ENCODE measurements at regions not wholly inside any gene's neighbourhood (a gene's known extent, or its start where the extent isn't known, plus 50 kb on each side); places are given as distances from the start of the nearest gene placed in this dataset.

DNA sequence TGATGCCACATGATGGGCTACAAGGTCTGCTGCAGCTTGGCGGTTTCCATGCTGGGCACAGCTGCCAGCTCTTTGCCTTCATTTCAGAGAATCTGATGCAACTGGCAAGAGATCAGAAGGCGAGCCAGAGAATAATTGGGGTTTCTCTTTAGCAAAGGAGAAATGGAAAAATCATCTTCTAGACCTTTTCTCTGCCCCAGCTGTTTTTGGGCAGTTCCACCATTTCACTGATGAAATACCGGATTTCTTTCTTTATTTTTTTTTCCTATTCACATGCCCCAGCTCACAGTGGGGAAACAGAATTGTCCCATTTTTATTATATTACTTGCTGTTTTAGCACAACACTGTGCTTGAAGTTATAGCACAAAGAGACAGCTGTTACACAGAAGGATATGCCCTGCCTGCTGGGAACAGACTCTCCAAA, 439.3 kb upstream of the GOT2 start:
- no peak for DNase-seq (ENCODE audit: insufficient read length)
- no peak for TF ChIP-seq POLR2AphosphoS5 (IDR thresholded peaks at IDR 0.05; ENCODE audit: low read depth, low read length)
- TF ChIP-seq TAF1 (IDR thresholded peaks at IDR 0.05; ENCODE audit: borderline replicate concordance, low read depth, low read length), result no peak
- no peak for TF ChIP-seq POLR2A (IDR thresholded peaks at IDR 0.05; ENCODE audit: low read depth, low read length)
- FAIRE-seq, result no peak

DNA sequence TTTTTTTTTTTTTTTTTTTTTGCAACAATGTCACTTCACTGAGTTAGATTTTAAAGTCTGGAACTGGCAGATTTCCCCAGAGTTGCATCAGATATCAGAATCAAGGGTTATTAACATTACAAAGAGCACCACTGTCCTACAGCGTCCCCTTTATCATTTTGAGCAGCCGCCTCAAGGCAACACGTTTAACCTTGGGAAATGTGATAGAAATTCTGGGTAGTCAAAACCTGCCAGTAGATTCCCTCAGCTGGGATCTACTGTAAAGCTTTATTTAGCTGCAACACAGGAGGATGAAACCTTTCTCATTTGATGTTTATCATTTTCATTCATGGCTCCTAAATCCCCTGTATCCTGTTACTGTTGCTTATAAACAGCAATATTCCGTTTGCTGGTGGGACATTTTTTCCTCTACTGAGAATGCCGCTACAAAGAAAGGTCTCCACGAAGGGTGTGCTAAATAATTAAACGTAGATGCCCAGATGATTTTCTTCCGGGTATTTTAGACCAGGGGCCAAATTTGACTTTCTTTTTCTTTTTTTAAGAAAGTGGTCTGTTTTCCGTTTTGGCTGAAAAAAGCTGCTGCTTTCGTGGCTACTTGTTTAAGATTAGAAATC, 436.1 kb upstream of the GOT2 start:
- FAIRE-seq, result no peak

DNA sequence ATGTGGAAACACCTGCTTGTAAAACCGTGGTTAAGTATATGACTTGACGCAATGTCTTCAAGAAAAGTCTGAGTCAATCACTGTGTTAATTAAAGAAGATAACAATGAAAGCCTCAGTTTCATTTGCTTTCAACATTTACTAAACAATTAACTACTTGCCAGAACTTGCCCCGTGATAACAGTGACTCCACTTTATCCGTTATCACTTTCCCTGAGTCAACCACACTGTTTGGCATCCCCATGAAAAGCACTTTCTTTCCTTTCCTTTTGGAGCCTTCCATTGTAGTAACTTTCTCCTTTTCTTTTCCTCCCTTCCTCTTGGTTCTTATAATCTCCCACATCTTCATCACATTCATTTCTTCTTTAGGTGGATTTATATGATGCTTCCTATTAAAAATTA, 435.1 kb upstream of the GOT2 start:
- FAIRE-seq (no peak), DNase-seq (ENCODE audit: insufficient read length) (no peak)
- TF ChIP-seq POLR2AphosphoS5 (IDR thresholded peaks at IDR 0.05; ENCODE audit: low read depth, low read length), result no peak
- no peak for TF ChIP-seq TAF1 (IDR thresholded peaks at IDR 0.05; ENCODE audit: borderline replicate concordance, low read depth, low read length)
- TF ChIP-seq POLR2A (IDR thresholded peaks at IDR 0.05; ENCODE audit: low read depth, low read length), result no peak

More for the DNA sequence above, 436.1 kb upstream of the GOT2 start:
- no peak for DNase-seq (ENCODE audit: insufficient read length)
- TF ChIP-seq POLR2A (IDR thresholded peaks at IDR 0.05; ENCODE audit: low read depth, low read length), result no peak
- TF ChIP-seq POLR2AphosphoS5 (IDR thresholded peaks at IDR 0.05; ENCODE audit: low read depth, low read length), result no peak
- TF ChIP-seq TAF1 (IDR thresholded peaks at IDR 0.05; ENCODE audit: borderline replicate concordance, low read depth, low read length), result no peak

DNA sequence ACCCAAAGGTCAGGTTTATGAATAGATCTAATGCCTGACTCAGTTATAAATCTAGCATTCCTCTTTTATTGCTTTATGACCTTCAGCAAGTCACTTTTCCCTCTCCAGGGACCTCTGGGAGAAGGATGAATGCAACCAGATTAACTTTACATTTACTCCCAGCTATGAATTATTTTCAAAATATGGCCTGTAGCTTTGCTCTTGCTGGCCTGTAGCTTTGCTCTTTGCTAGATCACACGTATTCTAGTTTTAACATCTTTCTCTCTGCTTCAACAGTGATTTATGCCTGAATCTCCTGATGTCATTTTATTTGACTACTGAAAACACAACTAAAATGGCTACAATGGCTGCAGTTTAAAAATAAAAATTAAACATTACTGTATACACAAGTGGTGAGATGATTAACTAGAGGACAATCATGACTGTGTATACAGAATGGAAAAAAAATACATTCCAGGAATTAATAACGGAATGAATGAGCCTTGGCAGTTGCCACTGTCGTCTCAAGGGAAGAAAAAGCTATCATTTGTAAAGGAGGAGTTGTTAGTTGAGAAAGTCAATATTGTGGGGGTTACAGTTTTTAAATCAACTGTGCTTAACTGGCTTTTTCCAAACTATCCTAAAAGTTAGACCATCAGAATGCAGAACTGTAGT, 434.5 kb upstream of the GOT2 start:
- FAIRE-seq, result no peak
- DNase-seq (ENCODE audit: insufficient read length), result no peak
- no peak for TF ChIP-seq TAF1 (IDR thresholded peaks at IDR 0.05; ENCODE audit: borderline replicate concordance, low read depth, low read length)
- TF ChIP-seq POLR2A (IDR thresholded peaks at IDR 0.05; ENCODE audit: low read depth, low read length), result no peak
- TF ChIP-seq POLR2AphosphoS5 (IDR thresholded peaks at IDR 0.05; ENCODE audit: low read depth, low read length), result no peak

DNA sequence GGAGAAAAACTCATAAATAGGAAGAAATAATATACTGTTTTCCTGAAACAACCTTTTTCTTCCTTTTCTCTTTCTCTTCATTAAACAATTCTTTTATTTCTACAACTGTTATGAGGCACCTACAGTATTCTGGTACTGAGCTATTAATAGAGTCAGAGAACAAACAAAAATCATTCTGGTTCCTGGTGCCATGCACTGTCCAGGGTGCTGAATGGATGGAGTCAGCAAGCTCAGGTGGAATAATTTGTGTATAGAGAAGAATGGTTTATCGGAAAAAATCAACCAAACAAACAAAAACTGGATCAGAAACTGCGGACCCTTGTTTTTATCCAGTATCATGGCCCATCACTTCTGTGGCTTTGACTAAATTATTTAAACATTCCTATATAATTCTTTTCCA, 430.3 kb upstream of the GOT2 start:
- TF ChIP-seq TAF1 (IDR thresholded peaks at IDR 0.05; ENCODE audit: borderline replicate concordance, low read depth, low read length) (no peak), POLR2A (IDR thresholded peaks at IDR 0.05; ENCODE audit: low read depth, low read length) (no peak), POLR2AphosphoS5 (IDR thresholded peaks at IDR 0.05; ENCODE audit: low read depth, low read length) (no peak)
- no peak for DNase-seq (ENCODE audit: insufficient read length)
- FAIRE-seq, result no peak

DNA sequence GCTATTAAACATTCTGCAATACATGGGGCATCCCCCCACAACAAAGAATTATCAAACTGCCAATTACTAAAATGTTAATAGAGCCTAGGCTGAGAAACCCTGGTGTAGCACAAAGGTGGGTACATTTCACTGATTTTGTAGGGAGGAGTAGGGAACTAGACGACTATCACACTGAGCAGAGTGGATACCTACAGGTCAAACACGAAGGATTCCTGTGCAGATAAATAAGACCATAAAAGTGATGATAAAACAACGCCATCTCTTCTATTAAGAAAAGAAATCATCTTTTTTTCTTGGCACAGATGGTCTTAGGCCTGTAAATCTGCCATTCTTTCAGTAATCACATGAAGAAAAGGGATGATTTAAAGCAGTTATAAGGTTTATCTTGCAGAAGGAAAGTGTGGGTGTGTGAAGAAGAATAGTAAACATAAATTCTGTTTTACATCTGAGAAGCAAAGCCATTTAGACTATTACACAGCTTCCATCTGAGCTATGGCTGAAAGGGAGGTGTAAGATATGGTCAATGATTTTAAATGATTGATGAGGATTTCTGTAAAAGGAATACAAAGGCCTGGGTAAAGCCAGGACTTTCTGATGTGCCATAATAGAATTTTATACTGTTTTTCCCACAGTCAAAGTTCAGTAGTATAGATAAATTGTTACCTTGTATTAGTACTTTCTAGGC, 429.4 kb upstream of the GOT2 start:
- no peak for DNase-seq (ENCODE audit: insufficient read length)
- TF ChIP-seq POLR2A (IDR thresholded peaks at IDR 0.05; ENCODE audit: low read depth, low read length) (no peak), TAF1 (IDR thresholded peaks at IDR 0.05; ENCODE audit: borderline replicate concordance, low read depth, low read length) (no peak), POLR2AphosphoS5 (IDR thresholded peaks at IDR 0.05; ENCODE audit: low read depth, low read length) (no peak)
- no peak for FAIRE-seq

DNA sequence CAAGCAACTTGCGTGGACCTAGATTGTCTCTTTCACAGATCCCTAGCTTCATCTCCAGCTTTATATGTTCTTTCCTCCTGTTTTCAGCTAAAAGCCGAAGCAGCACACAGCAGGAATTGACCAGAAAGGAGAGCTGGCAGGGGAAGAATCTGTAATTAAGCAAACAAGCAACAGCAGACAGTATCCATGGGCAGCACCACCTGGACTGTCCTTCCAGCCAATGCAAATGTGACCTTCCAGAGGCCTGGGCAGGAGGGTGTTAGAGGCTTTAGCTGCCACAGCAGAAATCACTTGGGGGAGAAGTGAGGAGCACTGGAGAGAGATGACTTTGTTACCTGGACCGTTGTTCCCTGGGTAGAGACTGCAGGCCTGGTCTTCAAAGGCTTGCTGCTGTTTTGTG, 427.6 kb upstream of the GOT2 start:
- no peak for FAIRE-seq
- TF ChIP-seq TAF1 (IDR thresholded peaks at IDR 0.05; ENCODE audit: borderline replicate concordance, low read depth, low read length) (no peak), POLR2AphosphoS5 (IDR thresholded peaks at IDR 0.05; ENCODE audit: low read depth, low read length) (no peak), POLR2A (IDR thresholded peaks at IDR 0.05; ENCODE audit: low read depth, low read length) (no peak)
- DNase-seq (ENCODE audit: insufficient read length), result no peak

DNA sequence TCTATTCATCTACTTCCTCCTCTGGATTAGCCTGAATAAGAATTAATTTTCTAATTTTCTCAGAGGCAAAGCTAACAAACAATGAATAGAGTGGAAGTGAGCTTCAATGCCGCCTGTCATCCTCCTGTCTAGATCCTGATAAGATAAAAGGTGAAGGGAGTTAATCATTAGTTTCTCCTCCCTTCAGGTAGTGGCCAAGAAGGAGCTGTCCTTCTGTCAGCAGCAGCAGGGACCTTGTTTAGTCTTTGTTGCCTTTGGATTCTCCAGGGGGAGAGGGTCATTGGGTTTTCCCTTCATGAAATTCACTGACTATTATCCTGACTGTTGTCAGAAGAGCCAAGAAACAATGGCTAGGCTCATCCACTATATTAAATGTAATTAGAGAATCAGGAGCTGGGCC, 420.2 kb upstream of the GOT2 start:
- FAIRE-seq, result no peak
- TF ChIP-seq TAF1 (IDR thresholded peaks at IDR 0.05; ENCODE audit: borderline replicate concordance, low read depth, low read length) (no peak), POLR2AphosphoS5 (IDR thresholded peaks at IDR 0.05; ENCODE audit: low read depth, low read length) (no peak), POLR2A (IDR thresholded peaks at IDR 0.05; ENCODE audit: low read depth, low read length) (no peak)
- no peak for DNase-seq (ENCODE audit: insufficient read length)

DNA sequence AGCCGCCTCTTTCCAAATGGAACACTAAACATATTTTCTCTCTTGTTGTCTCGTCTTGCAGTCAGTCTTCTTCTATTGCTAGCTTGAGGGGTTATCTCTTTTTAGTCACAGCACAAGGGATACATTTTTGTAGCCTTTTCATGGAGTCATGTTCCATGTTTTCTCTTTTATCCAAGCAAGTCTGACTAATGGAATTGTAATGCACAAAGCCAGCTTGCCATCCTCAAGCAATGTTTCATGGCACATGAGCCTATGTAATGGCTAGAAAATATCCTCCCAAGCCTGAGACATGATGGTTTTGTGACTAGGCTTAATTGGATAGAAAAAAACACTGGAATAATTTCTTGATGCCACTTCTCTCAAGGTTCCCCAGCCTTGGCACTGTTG, 414.6 kb upstream of the GOT2 start:
- DNase-seq (ENCODE audit: insufficient read length) (no peak), FAIRE-seq (no peak)
- TF ChIP-seq POLR2AphosphoS5 (IDR thresholded peaks at IDR 0.05; ENCODE audit: low read depth, low read length) (no peak), TAF1 (IDR thresholded peaks at IDR 0.05; ENCODE audit: borderline replicate concordance, low read depth, low read length) (no peak), POLR2A (IDR thresholded peaks at IDR 0.05; ENCODE audit: low read depth, low read length) (no peak)

DNA sequence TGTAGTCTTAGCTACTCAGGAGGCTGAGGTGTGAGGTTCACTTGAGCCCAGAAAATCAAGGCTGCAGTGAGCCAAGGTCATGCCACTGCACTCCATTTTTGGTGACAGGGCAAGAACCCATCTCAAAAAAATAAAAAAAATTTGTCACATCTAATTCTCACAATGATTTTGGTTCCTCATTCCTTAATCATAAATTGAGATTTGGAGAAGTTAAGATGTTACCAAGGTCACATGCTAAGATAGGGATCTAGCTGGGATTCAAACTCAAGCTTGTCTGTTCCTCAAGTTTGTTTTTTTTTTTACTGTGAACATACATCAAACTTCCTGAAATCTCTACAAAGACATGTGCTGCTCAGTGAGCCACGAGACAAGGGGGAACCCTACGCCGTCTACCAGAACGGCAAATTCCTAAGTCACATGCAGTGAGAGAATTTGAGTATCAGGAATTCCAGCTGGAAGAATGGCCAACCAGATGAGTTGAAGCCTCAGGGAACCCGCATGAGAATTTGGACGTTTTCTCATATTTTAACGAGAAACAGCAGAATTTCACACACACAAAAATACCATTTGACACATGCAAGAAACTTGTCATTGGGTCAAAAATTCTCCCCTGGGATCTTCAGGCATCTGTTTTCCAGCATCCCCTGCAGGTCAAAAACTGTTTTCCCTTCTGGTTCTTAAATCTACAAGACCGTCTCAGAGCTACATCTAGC, 414.1 kb upstream of the GOT2 start:
- no peak for TF ChIP-seq TAF1 (IDR thresholded peaks at IDR 0.05; ENCODE audit: borderline replicate concordance, low read depth, low read length)
- TF ChIP-seq POLR2AphosphoS5 (IDR thresholded peaks at IDR 0.05; ENCODE audit: low read depth, low read length), result no peak
- no peak for TF ChIP-seq POLR2A (IDR thresholded peaks at IDR 0.05; ENCODE audit: low read depth, low read length)
- FAIRE-seq (no peak), DNase-seq (ENCODE audit: insufficient read length) (no peak)

DNA sequence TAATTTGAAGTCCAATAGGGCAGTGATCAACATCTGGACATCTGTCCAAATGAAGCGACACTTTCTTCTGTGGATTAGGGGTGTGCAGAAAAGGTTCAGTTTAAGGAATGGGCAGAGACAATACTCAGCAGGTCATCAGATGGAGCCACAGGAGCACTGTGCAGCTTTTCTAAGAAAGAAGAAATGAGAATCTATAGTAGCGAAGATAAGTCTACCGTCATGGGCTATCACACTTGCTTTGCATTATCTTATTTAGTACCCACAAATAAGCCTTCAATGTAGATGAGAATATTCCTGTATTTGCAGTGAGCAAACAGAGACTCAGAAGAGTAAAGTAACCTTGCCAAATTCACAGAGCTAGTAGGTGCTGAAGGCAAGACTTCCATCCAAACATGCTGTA, 412.0 kb upstream of the GOT2 start:
- DNase-seq (ENCODE audit: insufficient read length) (no peak), FAIRE-seq (no peak)
- TF ChIP-seq TAF1 (IDR thresholded peaks at IDR 0.05; ENCODE audit: borderline replicate concordance, low read depth, low read length) (no peak), POLR2A (IDR thresholded peaks at IDR 0.05; ENCODE audit: low read depth, low read length) (no peak), POLR2AphosphoS5 (IDR thresholded peaks at IDR 0.05; ENCODE audit: low read depth, low read length) (no peak)

All from GM12892 (cell line).